B cell (primary cell): ENCODE measurements at regions not wholly inside any gene's neighbourhood (a gene's known extent, or its start where the extent isn't known, plus 50 kb on each side); places are given as distances from the start of the nearest gene placed in this dataset.

Source experiments
- EZH2 ChIP-seq: IDR thresholded peaks from 2 replicates; pipeline ENCODE4 v1.6.1; 2012; ENCODE audit warnings: borderline replicate concordance, low read depth, mild to moderate bottlenecking, moderate library complexity, low read length; ENCODE audit not compliant: insufficient read depth, poor library complexity, severe bottlenecking
- TF ChIP-seq, protein P1 (sequence below): fragments of 200-600 bp; IDR thresholded peaks from one replicate; pipeline ENCODE4 v1.8.0; 2022; ENCODE audit warnings: antibody characterized with exemption, mild to moderate bottlenecking

DNA sequence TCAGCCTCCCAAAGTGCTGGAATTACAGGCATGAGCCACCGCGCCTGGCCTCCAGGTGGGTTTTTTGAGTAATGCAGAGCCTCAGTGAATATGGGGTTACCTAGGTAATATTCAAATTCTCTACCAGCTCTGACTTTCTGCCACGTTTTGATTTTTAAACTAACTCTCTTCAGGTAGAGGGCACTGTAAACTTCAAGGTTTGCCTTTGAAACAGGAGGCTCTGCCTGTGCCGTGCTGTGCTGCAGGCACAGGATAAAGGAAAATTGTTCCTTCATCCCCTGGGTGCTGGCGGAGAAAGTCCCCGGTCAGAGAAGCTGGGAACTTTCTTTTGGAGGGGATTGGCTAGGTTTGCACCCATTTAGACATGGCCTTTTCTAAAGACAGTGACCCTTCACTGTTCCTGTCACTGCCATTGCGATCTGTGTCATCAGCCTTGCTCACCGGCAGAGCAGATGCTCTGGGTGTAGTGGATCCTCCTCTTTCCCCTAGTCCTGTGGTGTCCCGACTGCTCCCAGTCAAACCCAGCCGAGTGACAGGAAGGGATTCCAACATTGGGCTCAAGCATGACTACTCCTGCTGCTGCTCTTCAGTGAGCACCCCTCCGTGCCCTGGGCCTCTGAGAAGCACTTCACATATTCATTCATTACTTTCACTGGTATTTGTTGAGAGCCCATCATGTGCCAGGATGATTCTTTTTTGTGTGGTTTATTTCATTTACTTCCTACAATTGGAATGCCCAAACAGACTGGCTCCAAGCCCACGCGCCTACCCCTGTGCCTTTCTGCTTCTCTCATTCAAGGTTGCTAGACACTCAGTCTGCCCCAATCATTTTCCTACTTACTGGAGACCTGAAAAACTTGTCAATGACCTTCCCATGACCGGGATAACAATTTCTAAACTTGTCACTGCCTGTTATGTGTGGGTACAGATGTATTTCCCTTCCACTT, 103.6 kb downstream of the TMEM30B start:
- TF ChIP-seq, protein P1, sequence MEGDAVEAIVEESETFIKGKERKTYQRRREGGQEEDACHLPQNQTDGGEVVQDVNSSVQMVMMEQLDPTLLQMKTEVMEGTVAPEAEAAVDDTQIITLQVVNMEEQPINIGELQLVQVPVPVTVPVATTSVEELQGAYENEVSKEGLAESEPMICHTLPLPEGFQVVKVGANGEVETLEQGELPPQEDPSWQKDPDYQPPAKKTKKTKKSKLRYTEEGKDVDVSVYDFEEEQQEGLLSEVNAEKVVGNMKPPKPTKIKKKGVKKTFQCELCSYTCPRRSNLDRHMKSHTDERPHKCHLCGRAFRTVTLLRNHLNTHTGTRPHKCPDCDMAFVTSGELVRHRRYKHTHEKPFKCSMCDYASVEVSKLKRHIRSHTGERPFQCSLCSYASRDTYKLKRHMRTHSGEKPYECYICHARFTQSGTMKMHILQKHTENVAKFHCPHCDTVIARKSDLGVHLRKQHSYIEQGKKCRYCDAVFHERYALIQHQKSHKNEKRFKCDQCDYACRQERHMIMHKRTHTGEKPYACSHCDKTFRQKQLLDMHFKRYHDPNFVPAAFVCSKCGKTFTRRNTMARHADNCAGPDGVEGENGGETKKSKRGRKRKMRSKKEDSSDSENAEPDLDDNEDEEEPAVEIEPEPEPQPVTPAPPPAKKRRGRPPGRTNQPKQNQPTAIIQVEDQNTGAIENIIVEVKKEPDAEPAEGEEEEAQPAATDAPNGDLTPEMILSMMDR = no peak
- no peak for TF ChIP-seq EZH2
